ENCODE measurements at regions not wholly inside any gene's neighbourhood (a gene's known extent, or its start where the extent isn't known, plus 50 kb on each side); places are given as distances from the start of the nearest gene placed in this dataset.

GRCh38 chr20:62557462-62557861 is 81.7 kb upstream of the GATA5 start:
- Histone ChIP-seq H3K9ac (no peak overlapping the region), H3K27ac (no peak overlapping the region), H4K20me1 (ENCODE audit: insufficient read depth) (no peaks in the 10 kb centered on the region), H3K27me3 (ENCODE audit: insufficient read depth, low read depth) (peaks cover 100% of the 10 kb centered on the region), H3K79me2 (ENCODE audit: insufficient read depth, low read depth) (no peaks in the 10 kb centered on the region), H3K4me3 (IDR thresholded peaks at IDR 0.05; ENCODE audit: insufficient read depth, low read depth, low read length) (no peak overlapping the region), H3K4me2 (no peak overlapping the region), H2AFZ (ENCODE audit: low read depth) (no peak overlapping the region), H3K4me1 (ENCODE audit: low read depth, poor library complexity, severe bottlenecking) (no peaks in the 10 kb centered on the region), H3K36me3 (ENCODE audit: insufficient read depth) (no peaks in the 10 kb centered on the region)
- TF ChIP-seq CTCF (conservative IDR thresholded peaks at IDR 0.05; ENCODE audit: low read depth, low read length): no peak

GRCh38 chr20:62557999-62558408 is 82.2 kb upstream of the GATA5 start:
- Histone ChIP-seq H3K36me3 (ENCODE audit: insufficient read depth) (no peaks in the 10 kb centered on the region), H3K27ac (no peak overlapping the region), H3K9ac (no peak overlapping the region), H3K4me2 (no peak overlapping the region), H3K27me3 (ENCODE audit: insufficient read depth, low read depth) (peaks cover 100% of the 10 kb centered on the region), H3K79me2 (ENCODE audit: insufficient read depth, low read depth) (no peaks in the 10 kb centered on the region), H2AFZ (ENCODE audit: low read depth) (no peak overlapping the region), H4K20me1 (ENCODE audit: insufficient read depth) (no peaks in the 10 kb centered on the region), H3K4me3 (IDR thresholded peaks at IDR 0.05; ENCODE audit: insufficient read depth, low read depth, low read length) (no peak overlapping the region), H3K4me1 (ENCODE audit: low read depth, poor library complexity, severe bottlenecking) (no peaks in the 10 kb centered on the region)
- no peak for TF ChIP-seq CTCF (conservative IDR thresholded peaks at IDR 0.05; ENCODE audit: low read depth, low read length)

GRCh38 chr20:62558779-62559178 is 83.0 kb upstream of the GATA5 start:
- H2AFZ ChIP-seq (ENCODE audit: low read depth): no peak overlapping the region
- no peaks in the 10 kb centered on the region for H4K20me1 ChIP-seq (ENCODE audit: insufficient read depth)
- no peaks in the 10 kb centered on the region for H3K4me1 ChIP-seq (ENCODE audit: low read depth, poor library complexity, severe bottlenecking)
- H3K27me3 ChIP-seq (ENCODE audit: insufficient read depth, low read depth): peaks cover 100% of the 10 kb centered on the region
- no peak overlapping the region for H3K9ac ChIP-seq
- TF ChIP-seq CTCF (conservative IDR thresholded peaks at IDR 0.05; ENCODE audit: low read depth, low read length): no peak
- H3K36me3 ChIP-seq (ENCODE audit: insufficient read depth): no peaks in the 10 kb centered on the region
- no peak overlapping the region for H3K4me3 ChIP-seq (IDR thresholded peaks at IDR 0.05; ENCODE audit: insufficient read depth, low read depth, low read length)
- H3K27ac ChIP-seq: no peak overlapping the region
- no peak overlapping the region for H3K4me2 ChIP-seq
- H3K79me2 ChIP-seq (ENCODE audit: insufficient read depth, low read depth): no peaks in the 10 kb centered on the region

- no peak overlapping the region for H3K9ac ChIP-seq
- H3K4me2 ChIP-seq: no peak overlapping the region
- H4K20me1 ChIP-seq (ENCODE audit: insufficient read depth): no peaks in the 10 kb centered on the region
- no peak overlapping the region for H2AFZ ChIP-seq (ENCODE audit: low read depth)
- no peaks in the 10 kb centered on the region for H3K36me3 ChIP-seq (ENCODE audit: insufficient read depth)
- no peaks in the 10 kb centered on the region for H3K4me1 ChIP-seq (ENCODE audit: low read depth, poor library complexity, severe bottlenecking)
- no peak overlapping the region for H3K4me3 ChIP-seq (IDR thresholded peaks at IDR 0.05; ENCODE audit: insufficient read depth, low read depth, low read length)
- no peaks in the 10 kb centered on the region for H3K79me2 ChIP-seq (ENCODE audit: insufficient read depth, low read depth)
- TF ChIP-seq CTCF (conservative IDR thresholded peaks at IDR 0.05; ENCODE audit: low read depth, low read length): no peak
- H3K27me3 ChIP-seq (ENCODE audit: insufficient read depth, low read depth): peaks cover 100% of the 10 kb centered on the region
- H3K27ac ChIP-seq: no peak overlapping the region
Measured at GRCh38 chr20:62560162-62560561, 82.1 kb upstream of the SLCO4A1 start.
